ENCODE measurements at regions not wholly inside any gene's neighbourhood (a gene's known extent, or its start where the extent isn't known, plus 50 kb on each side); places are given as distances from the start of the nearest gene placed in this dataset.

- no peak for TF ChIP-seq MAX (IDR thresholded peaks at IDR 0.05; ENCODE audit: insufficient read depth, insufficient read length)
- TF ChIP-seq, protein P1, sequence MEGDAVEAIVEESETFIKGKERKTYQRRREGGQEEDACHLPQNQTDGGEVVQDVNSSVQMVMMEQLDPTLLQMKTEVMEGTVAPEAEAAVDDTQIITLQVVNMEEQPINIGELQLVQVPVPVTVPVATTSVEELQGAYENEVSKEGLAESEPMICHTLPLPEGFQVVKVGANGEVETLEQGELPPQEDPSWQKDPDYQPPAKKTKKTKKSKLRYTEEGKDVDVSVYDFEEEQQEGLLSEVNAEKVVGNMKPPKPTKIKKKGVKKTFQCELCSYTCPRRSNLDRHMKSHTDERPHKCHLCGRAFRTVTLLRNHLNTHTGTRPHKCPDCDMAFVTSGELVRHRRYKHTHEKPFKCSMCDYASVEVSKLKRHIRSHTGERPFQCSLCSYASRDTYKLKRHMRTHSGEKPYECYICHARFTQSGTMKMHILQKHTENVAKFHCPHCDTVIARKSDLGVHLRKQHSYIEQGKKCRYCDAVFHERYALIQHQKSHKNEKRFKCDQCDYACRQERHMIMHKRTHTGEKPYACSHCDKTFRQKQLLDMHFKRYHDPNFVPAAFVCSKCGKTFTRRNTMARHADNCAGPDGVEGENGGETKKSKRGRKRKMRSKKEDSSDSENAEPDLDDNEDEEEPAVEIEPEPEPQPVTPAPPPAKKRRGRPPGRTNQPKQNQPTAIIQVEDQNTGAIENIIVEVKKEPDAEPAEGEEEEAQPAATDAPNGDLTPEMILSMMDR (IDR thresholded peaks at IDR 0.05; ENCODE audit: extremely low read depth in 1 of 2, insufficient read depth in 1 of 2, low read depth in 1 of 2, low read length in 2 of 2): peak; percentile 47 to 62
- Histone ChIP-seq H3K4me2 (ENCODE audit: insufficient read depth, low read length) (no peak overlapping the region), H3K9ac (replicated peaks; ENCODE audit: extremely low read depth, insufficient read depth, low read length) (no peak overlapping the region), H4K20me1 (replicated peaks; ENCODE audit: control insufficient read depth, extremely low read depth, insufficient read depth, low read length) (no peaks in the 10 kb centered on the region), H3K27ac (ENCODE audit: insufficient read depth, low read depth, low read length) (no peak overlapping the region), H3K4me1 (ENCODE audit: control insufficient read depth, extremely low read depth, insufficient read depth, low read length) (peaks cover 3% of the 10 kb centered on the region), H3K36me3 (ENCODE audit: control insufficient read depth in 2 of 2, extremely low read depth in 1 of 2, insufficient read depth in 2 of 2, low read length in 2 of 2) (no peaks in the 10 kb centered on the region), H3K79me2 (ENCODE audit: control insufficient read depth, insufficient read depth, low read length) (no peaks in the 10 kb centered on the region), H2AFZ (ENCODE audit: low read depth, low read length) (no peak overlapping the region), H3K4me3 (replicated peaks in 1 of 3; ENCODE audit: insufficient read depth in 1 of 3, low read depth in 1 of 3, low read length in 3 of 3) (no peak overlapping the region), H3K9me1 (replicated peaks; ENCODE audit: control insufficient read depth, extremely low read depth, insufficient read depth, low read length) (no peaks in the 10 kb centered on the region), H3K9me3 (replicated peaks; ENCODE audit: control insufficient read depth, insufficient read depth, low read length) (no peaks in the 10 kb centered on the region), H3K27me3 (ENCODE audit: control insufficient read depth in 2 of 2, insufficient read depth in 2 of 2, low read length in 2 of 2) (no peaks in the 10 kb centered on the region)
- FAIRE-seq: no peak
- dilution Hi-C loops (cut with MboI; ENCODE audit: extremely low pct_ligation_motif_present, low sequenced_read_pairs): no loop called here
- peak; percentile 57 for DNase-seq (ENCODE audit: low read depth, low spot score)
- POLR2A ChIA-PET: no interaction called here
- no TSS peak for BruUV-seq (replicated peaks)
- intact Hi-C loops (cut with micrococcal nuclease): loop anchor here (1.0 kb wide), 4 partner anchors 300 to 591 kb away; partner anchors contain the start of gene TRIB2
- CTCF ChIA-PET: interaction anchor here (1.0 to 1.4 kb wide), 4 partner anchors 17 to 590 kb away, joined by 3 to 14 read pairs (median 4); partner anchors contain the start of gene TRIB2
Observed at GRCh38 chr2:12416600-12416999, 300.1 kb upstream of the TRIB2 start.

- Histone ChIP-seq H3K4me2 (ENCODE audit: insufficient read depth, low read length) (no peak overlapping the region), H4K20me1 (replicated peaks; ENCODE audit: control insufficient read depth, extremely low read depth, insufficient read depth, low read length) (no peaks in the 10 kb centered on the region), H3K79me2 (ENCODE audit: control insufficient read depth, insufficient read depth, low read length) (no peaks in the 10 kb centered on the region), H3K4me3 (replicated peaks in 1 of 3; ENCODE audit: insufficient read depth in 1 of 3, low read depth in 1 of 3, low read length in 3 of 3) (no peak overlapping the region), H3K27me3 (ENCODE audit: control insufficient read depth in 2 of 2, insufficient read depth in 2 of 2, low read length in 2 of 2) (no peaks in the 10 kb centered on the region), H3K9me1 (replicated peaks; ENCODE audit: control insufficient read depth, extremely low read depth, insufficient read depth, low read length) (no peaks in the 10 kb centered on the region), H3K36me3 (ENCODE audit: control insufficient read depth in 2 of 2, extremely low read depth in 1 of 2, insufficient read depth in 2 of 2, low read length in 2 of 2) (no peaks in the 10 kb centered on the region), H3K9ac (replicated peaks; ENCODE audit: extremely low read depth, insufficient read depth, low read length) (no peak overlapping the region), H3K9me3 (replicated peaks; ENCODE audit: control insufficient read depth, insufficient read depth, low read length) (no peaks in the 10 kb centered on the region), H2AFZ (ENCODE audit: low read depth, low read length) (no peak overlapping the region), H3K27ac (ENCODE audit: insufficient read depth, low read depth, low read length) (no peak overlapping the region), H3K4me1 (ENCODE audit: control insufficient read depth, extremely low read depth, insufficient read depth, low read length) (peaks cover 1% of the 10 kb centered on the region)
- FAIRE-seq (no peak), DNase-seq (ENCODE audit: low read depth, low spot score) (no peak)
- BruUV-seq (replicated peaks): no TSS peak
- ChIA-PET POLR2A (no interaction called here), CTCF (no interaction called here)
- intact Hi-C loops (cut with micrococcal nuclease) (no loop called here), dilution Hi-C loops (cut with MboI; ENCODE audit: extremely low pct_ligation_motif_present, low sequenced_read_pairs) (no loop called here)
- no peak for TF ChIP-seq FOS (IDR thresholded peaks at IDR 0.05; ENCODE audit: borderline replicate concordance, insufficient read depth, low read length)
- TF ChIP-seq MAX (IDR thresholded peaks at IDR 0.05; ENCODE audit: insufficient read depth, insufficient read length): peak; percentile 5
Observed at GRCh38 chr2:12417786-12418185, 298.9 kb upstream of the TRIB2 start.

Data from endothelial cell of umbilical vein (primary cell).